MM.1S (cell line): ENCODE measurements at regions not wholly inside any gene's neighbourhood (a gene's known extent, or its start where the extent isn't known, plus 50 kb on each side); places are given as distances from the start of the nearest gene placed in this dataset.

ENCODE experiments used
- DNase-seq: peaks from one replicate; pipeline ENCODE4 v3.0.0-alpha.2; 2015
- H2AFZ ChIP-seq: fragments of 300-600 bp; sonication (generic); 2 replicates; pipeline ENCODE4 v1.6.0; 2016; ENCODE audit warnings: antibody characterized with exemption, low read length
- H3F3A ChIP-seq: fragments of 300-600 bp; sonication (generic); 2 replicates; pipeline ENCODE4 v1.6.1; 2016; ENCODE audit warnings: mild to moderate bottlenecking, antibody characterized with exemption, low read length, moderate library complexity, mixed read lengths; ENCODE audit not compliant: insufficient read depth
- H3K27ac ChIP-seq: fragments of 300-600 bp; sonication (generic); 2 replicates; pipeline ENCODE4 v1.5.1; 2016; ENCODE audit warnings: mild to moderate bottlenecking, low read length
- H3K27me3 ChIP-seq: fragments of 300-600 bp; sonication (generic); replicated peaks from 2 replicates; pipeline ENCODE4 v1.6.0; 2016; ENCODE audit warnings: low read length; ENCODE audit not compliant: insufficient read depth
- H3K36me3 ChIP-seq: fragments of 300-600 bp; sonication (generic); replicated peaks from 2 replicates; pipeline ENCODE4 v1.6.1; 2016; ENCODE audit warnings: mild to moderate bottlenecking, low read length, mixed read lengths; ENCODE audit not compliant: insufficient read depth
- H3K4me1 ChIP-seq: fragments of 300-600 bp; sonication (generic); 2 replicates; pipeline ENCODE4 v1.6.1; 2016; ENCODE audit warnings: low read length, mixed read lengths
- H3K4me2 ChIP-seq: fragments of 300-600 bp; sonication (generic); 2 replicates; pipeline ENCODE4 v1.6.0; 2016; ENCODE audit warnings: low read depth, low read length
- H3K4me3 ChIP-seq: fragments of 300-600 bp; sonication (generic); 2 replicates; pipeline ENCODE4 v1.5.1; 2016; ENCODE audit warnings: low read length, mixed read lengths
- H3K79me2 ChIP-seq: fragments of 300-600 bp; sonication (generic); 2 replicates; pipeline ENCODE4 v1.6.1; 2016; ENCODE audit warnings: mixed run types, low read length, mixed read lengths
- H3K9ac ChIP-seq: fragments of 300-600 bp; sonication (generic); 2 replicates; pipeline ENCODE4 v1.6.1; 2016; ENCODE audit warnings: low read length, mixed read lengths
- H3K9me2 ChIP-seq: fragments of 300-600 bp; sonication (generic); replicated peaks from 2 replicates; pipeline ENCODE4 v1.6.1; 2016; ENCODE audit warnings: mild to moderate bottlenecking, low read length, mixed read lengths; ENCODE audit not compliant: insufficient read depth
- H3K9me3 ChIP-seq: fragments of 300-600 bp; sonication (generic); replicated peaks from 2 replicates; pipeline ENCODE4 v1.6.1; 2016; ENCODE audit warnings: mild to moderate bottlenecking, low read length, mixed read lengths; ENCODE audit not compliant: insufficient read depth
- H4K20me1 ChIP-seq: fragments of 300-600 bp; sonication (generic); 2 replicates; pipeline ENCODE4 v1.6.1; 2016; ENCODE audit warnings: mild to moderate bottlenecking, low read length, moderate library complexity, mixed read lengths; ENCODE audit not compliant: insufficient read depth
- CTCF ChIP-seq: fragments of 300-600 bp; sonication (generic); IDR thresholded peaks from 2 replicates; pipeline ENCODE4 v1.5.1; 2016; ENCODE audit warnings: antibody characterized with exemption, low read length, mixed read lengths
- EZH2 ChIP-seq: fragments of 300-600 bp; sonication (generic); optimal IDR thresholded peaks from 2 replicates; pipeline ENCODE3; 2017; ENCODE audit warnings: low read depth, mild to moderate bottlenecking, antibody characterized with exemption, low read length, mixed read lengths
- EZH2phosphoT487 ChIP-seq: fragments of 300-600 bp; sonication (generic); IDR thresholded peaks from 2 replicates; pipeline ENCODE4 v1.6.1; 2018; ENCODE audit warnings: antibody characterized with exemption, low read length

GRCh38 chr11:112661571-112661970, 299.6 kb upstream of the NCAM1 start:
- Histone ChIP-seq H3K27ac (no peak overlapping the region), H4K20me1 (no peaks in the 10 kb centered on the region), H3K4me1 (no peaks in the 10 kb centered on the region), H2AFZ (no peak overlapping the region), H3K9me2 (no peaks in the 10 kb centered on the region), H3K79me2 (no peaks in the 10 kb centered on the region), H3F3A (no peaks in the 10 kb centered on the region), H3K4me2 (no peak overlapping the region), H3K36me3 (no peaks in the 10 kb centered on the region), H3K9me3 (no peaks in the 10 kb centered on the region), H3K9ac (no peak overlapping the region), H3K4me3 (no peak overlapping the region), H3K27me3 (no peaks in the 10 kb centered on the region)
- DNase-seq: no peak
- no peak for TF ChIP-seq EZH2
- TF ChIP-seq EZH2phosphoT487: no peak
- TF ChIP-seq CTCF: no peak

GRCh38 chr11:112662554-112662953, 298.7 kb upstream of the NCAM1 start:
- Histone ChIP-seq H4K20me1 (no peaks in the 10 kb centered on the region), H3K36me3 (no peaks in the 10 kb centered on the region), H3K4me3 (no peak overlapping the region), H3K4me1 (no peaks in the 10 kb centered on the region), H3K4me2 (no peak overlapping the region), H3K79me2 (no peaks in the 10 kb centered on the region), H3F3A (no peaks in the 10 kb centered on the region), H3K9me3 (no peaks in the 10 kb centered on the region), H3K9ac (no peak overlapping the region), H2AFZ (no peak overlapping the region), H3K27ac (no peak overlapping the region), H3K9me2 (no peaks in the 10 kb centered on the region), H3K27me3 (no peaks in the 10 kb centered on the region)
- TF ChIP-seq EZH2phosphoT487: no peak
- TF ChIP-seq EZH2: no peak
- no peak for TF ChIP-seq CTCF
- no peak for DNase-seq

- Histone ChIP-seq H4K20me1 (no peaks in the 10 kb centered on the region), H3K4me1 (no peaks in the 10 kb centered on the region), H3K9ac (no peak overlapping the region), H2AFZ (no peak overlapping the region), H3F3A (no peaks in the 10 kb centered on the region), H3K79me2 (no peaks in the 10 kb centered on the region), H3K4me3 (no peak overlapping the region), H3K27ac (no peak overlapping the region), H3K4me2 (no peak overlapping the region), H3K9me2 (no peaks in the 10 kb centered on the region), H3K36me3 (no peaks in the 10 kb centered on the region), H3K27me3 (no peaks in the 10 kb centered on the region), H3K9me3 (no peaks in the 10 kb centered on the region)
- DNase-seq: no peak
- TF ChIP-seq CTCF (no peak), EZH2phosphoT487 (no peak), EZH2 (no peak)
These were observed 297.1 kb upstream of the NCAM1 start for GRCh38 chr11:112663947-112664634.
